ENCODE measurements at regions not wholly inside any gene's neighbourhood (a gene's known extent, or its start where the extent isn't known, plus 50 kb on each side); places are given as distances from the start of the nearest gene placed in this dataset.

DNA sequence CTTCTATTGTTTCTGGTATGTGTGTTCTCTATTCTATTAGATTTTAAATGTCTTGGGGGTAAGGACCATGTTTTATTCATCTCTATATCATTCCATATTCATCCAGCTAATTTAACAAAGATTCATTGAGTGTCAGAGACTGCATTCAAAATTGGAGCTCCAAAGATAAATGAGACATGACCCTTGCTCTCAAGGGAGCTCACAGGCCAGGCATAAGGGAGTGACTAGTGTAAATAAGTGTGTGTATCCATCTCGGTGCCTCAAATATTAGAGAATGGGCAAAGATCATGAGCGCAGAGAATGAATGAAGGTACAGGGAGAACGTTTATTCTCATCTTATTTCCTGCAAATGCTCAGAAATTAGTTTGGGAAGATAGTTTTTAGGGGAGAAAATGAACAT lies 150.1 kb upstream of the CASK start:
- TF ChIP-seq, protein P1, sequence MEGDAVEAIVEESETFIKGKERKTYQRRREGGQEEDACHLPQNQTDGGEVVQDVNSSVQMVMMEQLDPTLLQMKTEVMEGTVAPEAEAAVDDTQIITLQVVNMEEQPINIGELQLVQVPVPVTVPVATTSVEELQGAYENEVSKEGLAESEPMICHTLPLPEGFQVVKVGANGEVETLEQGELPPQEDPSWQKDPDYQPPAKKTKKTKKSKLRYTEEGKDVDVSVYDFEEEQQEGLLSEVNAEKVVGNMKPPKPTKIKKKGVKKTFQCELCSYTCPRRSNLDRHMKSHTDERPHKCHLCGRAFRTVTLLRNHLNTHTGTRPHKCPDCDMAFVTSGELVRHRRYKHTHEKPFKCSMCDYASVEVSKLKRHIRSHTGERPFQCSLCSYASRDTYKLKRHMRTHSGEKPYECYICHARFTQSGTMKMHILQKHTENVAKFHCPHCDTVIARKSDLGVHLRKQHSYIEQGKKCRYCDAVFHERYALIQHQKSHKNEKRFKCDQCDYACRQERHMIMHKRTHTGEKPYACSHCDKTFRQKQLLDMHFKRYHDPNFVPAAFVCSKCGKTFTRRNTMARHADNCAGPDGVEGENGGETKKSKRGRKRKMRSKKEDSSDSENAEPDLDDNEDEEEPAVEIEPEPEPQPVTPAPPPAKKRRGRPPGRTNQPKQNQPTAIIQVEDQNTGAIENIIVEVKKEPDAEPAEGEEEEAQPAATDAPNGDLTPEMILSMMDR (IDR thresholded peaks at IDR 0.05), result no peak
- no peak for TF ChIP-seq POLR2AphosphoS5 (IDR thresholded peaks at IDR 0.05)

Measured in sigmoid colon (tissue), 4 donors.